ENCODE measurements at regions not wholly inside any gene's neighbourhood (a gene's known extent, or its start where the extent isn't known, plus 50 kb on each side); places are given as distances from the start of the nearest gene placed in this dataset.

- Histone ChIP-seq H3K27ac (no peak overlapping the region), H3K27me3 (ENCODE audit: control insufficient read depth, insufficient read depth, low read length) (no peaks in the 10 kb centered on the region), H3K9ac (no peak overlapping the region), H3K4me1 (no peaks in the 10 kb centered on the region), H3K4me2 (ENCODE audit: low read length) (no peak overlapping the region), H3K9me3 (ENCODE audit: control insufficient read depth, low read length) (no peaks in the 10 kb centered on the region), H2AFZ (no peak overlapping the region), H3K36me3 (ENCODE audit: control insufficient read depth, insufficient read depth, low read length) (no peaks in the 10 kb centered on the region), H3K79me2 (no peaks in the 10 kb centered on the region), H3K4me3 (ENCODE audit: low read depth, low read length) (no peak overlapping the region)
- TF ChIP-seq CTCF (IDR thresholded peaks at IDR 0.05), result no peak
These were observed 71.8 kb upstream of the YWHAQ start for GRCh38 chr2:9702604-9703084.

- Histone ChIP-seq H3K9me3 (ENCODE audit: control insufficient read depth, low read length) (no peaks in the 10 kb centered on the region), H3K4me1 (no peaks in the 10 kb centered on the region), H3K4me3 (ENCODE audit: low read depth, low read length) (no peak overlapping the region), H2AFZ (no peak overlapping the region), H3K27ac (no peak overlapping the region), H3K79me2 (no peaks in the 10 kb centered on the region), H3K9ac (no peak overlapping the region), H3K36me3 (ENCODE audit: control insufficient read depth, insufficient read depth, low read length) (no peaks in the 10 kb centered on the region), H3K4me2 (ENCODE audit: low read length) (no peak overlapping the region), H3K27me3 (ENCODE audit: control insufficient read depth, insufficient read depth, low read length) (no peaks in the 10 kb centered on the region)
- no peak for TF ChIP-seq CTCF (IDR thresholded peaks at IDR 0.05)
These were observed 72.4 kb upstream of the YWHAQ start for GRCh38 chr2:9703085-9703678.

GRCh38 chr2:9703701-9704221 is 73.0 kb upstream of the YWHAQ start:
- H3K79me2 ChIP-seq, result no peaks in the 10 kb centered on the region
- H3K9me3 ChIP-seq (ENCODE audit: control insufficient read depth, low read length), result no peaks in the 10 kb centered on the region
- H2AFZ ChIP-seq, result no peak overlapping the region
- H3K4me3 ChIP-seq (ENCODE audit: low read depth, low read length), result no peak overlapping the region
- no peak for TF ChIP-seq CTCF (IDR thresholded peaks at IDR 0.05)
- no peak overlapping the region for H3K27ac ChIP-seq
- no peaks in the 10 kb centered on the region for H3K36me3 ChIP-seq (ENCODE audit: control insufficient read depth, insufficient read depth, low read length)
- H3K4me2 ChIP-seq (ENCODE audit: low read length), result no peak overlapping the region
- no peak overlapping the region for H3K9ac ChIP-seq
- H3K4me1 ChIP-seq, result no peaks in the 10 kb centered on the region
- H3K27me3 ChIP-seq (ENCODE audit: control insufficient read depth, insufficient read depth, low read length), result no peaks in the 10 kb centered on the region

GRCh38 chr2:9704600-9704999 is 73.8 kb upstream of the YWHAQ start:
- Histone ChIP-seq H3K79me2 (no peaks in the 10 kb centered on the region), H2AFZ (no peak overlapping the region), H3K9ac (no peak overlapping the region), H3K27me3 (ENCODE audit: control insufficient read depth, insufficient read depth, low read length) (no peaks in the 10 kb centered on the region), H3K4me1 (no peaks in the 10 kb centered on the region), H3K4me2 (ENCODE audit: low read length) (no peak overlapping the region), H3K4me3 (ENCODE audit: low read depth, low read length) (no peak overlapping the region), H3K36me3 (ENCODE audit: control insufficient read depth, insufficient read depth, low read length) (no peaks in the 10 kb centered on the region), H3K9me3 (ENCODE audit: control insufficient read depth, low read length) (no peaks in the 10 kb centered on the region), H3K27ac (no peak overlapping the region)
- TF ChIP-seq CTCF (IDR thresholded peaks at IDR 0.05), result no peak

- H3K27me3 ChIP-seq (ENCODE audit: control insufficient read depth, insufficient read depth, low read length), result no peaks in the 10 kb centered on the region
- H3K4me2 ChIP-seq (ENCODE audit: low read length), result no peak overlapping the region
- H3K27ac ChIP-seq, result no peak overlapping the region
- no peaks in the 10 kb centered on the region for H3K9me3 ChIP-seq (ENCODE audit: control insufficient read depth, low read length)
- no peaks in the 10 kb centered on the region for H3K79me2 ChIP-seq
- no peak overlapping the region for H3K4me3 ChIP-seq (ENCODE audit: low read depth, low read length)
- H3K36me3 ChIP-seq (ENCODE audit: control insufficient read depth, insufficient read depth, low read length), result no peaks in the 10 kb centered on the region
- TF ChIP-seq CTCF (IDR thresholded peaks at IDR 0.05), result no peak
- no peak overlapping the region for H2AFZ ChIP-seq
- H3K4me1 ChIP-seq, result no peaks in the 10 kb centered on the region
- H3K9ac ChIP-seq, result no peak overlapping the region
These were observed 74.4 kb upstream of the YWHAQ start for GRCh38 chr2:9705196-9705595.
